Activated CD8-positive, alpha-beta T cell treated with anti-CD3 and anti-CD28 coated beads, Interleukin-2, amount 10 ng/mL, durations not matched to agents 7 days and 5 days (primary cell): ENCODE measurements at regions not wholly inside any gene's neighbourhood (a gene's known extent, or its start where the extent isn't known, plus 50 kb on each side); places are given as distances from the start of the nearest gene placed in this dataset.
"Not testable (repeated sequence)": the region's sequence is repeated elsewhere in the genome, so short reads cannot be mapped to it uniquely, and the experiment has no call there.

ENCODE experiments used
- ATAC-seq: fragments of 150-1000 bp; cut with Tn5 transposase; one replicate; pipeline ENCODE4 v1.10.0; 2021; ENCODE audit warnings: moderate library complexity
- CTCF ChIA-PET: fragments of 350-600 bp; sonication (Branson Sonifier 250); formaldehyde crosslinking; loops from one replicate; lab custom pipeline; 2021; ENCODE audit warnings: antibody characterized with exemption; lab: Charles Lee
- POLR2A ChIA-PET: fragments of 350-600 bp; sonication (Branson Sonifier 250); formaldehyde crosslinking; loops from one replicate; lab custom pipeline; 2021; ENCODE audit warnings: antibody characterized with exemption; lab: Charles Lee
- DNase-seq: peaks from one replicate; pipeline ENCODE4 v3.0.0-alpha.2; 2020
- H3K27ac Mint-ChIP-seq: one replicate; pipeline ENCODE4 v1.8.0; 2021; ENCODE audit warnings: mild to moderate bottlenecking, mixed read lengths
- H3K27me3 Mint-ChIP-seq: one replicate; pipeline ENCODE4 v1.8.0; 2021; ENCODE audit warnings: low read depth, mixed read lengths
- H3K36me3 Mint-ChIP-seq: one replicate; pipeline ENCODE4 v1.8.0; 2021; ENCODE audit warnings: low read depth, mixed read lengths
- H3K4me1 Mint-ChIP-seq: one replicate; pipeline ENCODE4 v1.8.0; 2021; ENCODE audit warnings: low read depth, mixed read lengths
- H3K4me3 Mint-ChIP-seq: one replicate; pipeline ENCODE4 v1.8.0; 2021; ENCODE audit warnings: mild to moderate bottlenecking, mixed read lengths
- H3K9me3 Mint-ChIP-seq: one replicate; pipeline ENCODE4 v1.8.0; 2022; ENCODE audit warnings: mixed read lengths; ENCODE audit not compliant: insufficient read depth

- ChIA-PET CTCF (no interaction called here), POLR2A (no interaction called here)
- Mint-ChIP-seq H3K36me3 (no peaks in the 10 kb centered on the region), H3K27ac (no peak overlapping the region), H3K9me3 (no peaks in the 10 kb centered on the region), H3K4me1 (no peaks in the 10 kb centered on the region), H3K4me3 (no peak overlapping the region), H3K27me3 (no peaks in the 10 kb centered on the region)
- no peak for ATAC-seq
- DNase-seq: no peak
Observed at GRCh38 chr14:87045956-87046355, 947.0 kb downstream of the GALC start.

DNA sequence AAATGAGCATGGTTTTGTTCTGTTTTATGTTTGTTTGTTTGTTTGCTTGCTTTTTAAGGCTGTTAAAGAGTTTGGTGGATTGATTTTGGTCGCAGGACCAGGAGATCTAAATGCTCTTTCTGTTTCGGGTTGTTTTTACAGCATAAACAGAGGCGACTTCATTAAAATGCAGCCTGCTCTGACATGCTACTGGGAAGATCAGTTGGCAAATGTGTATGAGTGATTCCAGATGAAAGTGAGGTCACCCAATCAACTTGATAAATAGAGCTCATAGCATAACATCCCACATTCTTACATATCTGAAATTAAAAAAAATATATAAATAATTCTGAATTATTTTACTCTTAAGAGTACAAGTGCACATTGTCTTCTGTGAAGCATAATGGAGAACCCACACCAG is 947.7 kb downstream of the GALC start:
- Mint-ChIP-seq H3K27ac (no peak overlapping the region), H3K4me1 (no peaks in the 10 kb centered on the region), H3K36me3 (no peaks in the 10 kb centered on the region), H3K4me3 (no peak overlapping the region), H3K9me3 (no peaks in the 10 kb centered on the region), H3K27me3 (no peaks in the 10 kb centered on the region)
- ATAC-seq: no peak
- POLR2A ChIA-PET: no interaction called here
- CTCF ChIA-PET: no interaction called here
- no peak for DNase-seq

DNA sequence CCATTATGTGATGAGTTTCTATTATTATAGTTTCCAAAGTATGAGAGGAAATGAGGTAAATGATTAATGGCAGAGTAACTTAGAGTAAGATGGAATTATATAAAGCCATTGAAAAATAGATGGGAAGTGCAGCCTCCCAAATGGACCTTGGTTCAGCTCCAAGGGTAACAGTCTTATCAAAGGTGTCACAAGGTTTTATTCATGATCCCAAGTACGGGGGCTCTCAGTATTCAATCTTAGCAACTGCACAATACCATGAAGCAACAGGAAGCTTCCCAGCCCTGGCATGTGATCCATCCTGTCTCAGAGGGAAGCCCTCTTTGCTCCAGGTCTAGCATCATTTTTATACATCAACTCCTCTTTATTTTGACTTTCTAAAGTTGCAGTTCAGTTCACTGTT is 948.2 kb downstream of the GALC start:
- H3K4me1 Mint-ChIP-seq: no peaks in the 10 kb centered on the region
- no peak overlapping the region for H3K27ac Mint-ChIP-seq
- H3K4me3 Mint-ChIP-seq: no peak overlapping the region
- DNase-seq: no peak
- H3K36me3 Mint-ChIP-seq: no peaks in the 10 kb centered on the region
- ChIA-PET CTCF (no interaction called here), POLR2A (no interaction called here)
- no peak for ATAC-seq
- H3K27me3 Mint-ChIP-seq: no peaks in the 10 kb centered on the region
- no peaks in the 10 kb centered on the region for H3K9me3 Mint-ChIP-seq

- ChIA-PET POLR2A (no interaction called here), CTCF (no interaction called here)
- DNase-seq (no peak), ATAC-seq (no peak)
- H3K27me3 Mint-ChIP-seq: no peaks in the 10 kb centered on the region
- H3K27ac Mint-ChIP-seq: no peak overlapping the region
- no peaks in the 10 kb centered on the region for H3K9me3 Mint-ChIP-seq
- H3K4me1 Mint-ChIP-seq: no peaks in the 10 kb centered on the region
- H3K36me3 Mint-ChIP-seq: no peaks in the 10 kb centered on the region
- H3K4me3 Mint-ChIP-seq: no peak overlapping the region
Observed at GRCh38 chr14:87043667-87044200, 949.2 kb downstream of the GALC start.

DNA sequence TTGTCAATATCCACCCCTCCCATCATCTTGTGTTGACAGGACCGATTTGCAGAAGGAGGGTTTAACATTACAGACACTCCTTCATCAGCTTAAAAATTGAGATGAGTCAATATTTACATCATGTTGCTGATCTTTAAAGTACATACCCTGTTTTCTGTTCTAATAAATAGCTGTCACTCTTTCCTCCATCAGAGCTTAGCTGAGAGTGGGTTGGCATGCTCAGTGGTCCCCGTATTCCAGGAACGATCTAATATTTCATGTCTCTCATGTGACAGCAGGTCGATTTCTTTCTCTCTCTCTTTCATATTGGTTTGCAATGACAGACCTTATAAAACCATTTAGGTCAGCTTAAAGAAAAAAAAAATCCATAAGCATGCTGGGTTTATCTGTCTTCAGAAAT is 950.6 kb downstream of the GALC start:
- H3K27ac Mint-ChIP-seq: no peak overlapping the region

DNA sequence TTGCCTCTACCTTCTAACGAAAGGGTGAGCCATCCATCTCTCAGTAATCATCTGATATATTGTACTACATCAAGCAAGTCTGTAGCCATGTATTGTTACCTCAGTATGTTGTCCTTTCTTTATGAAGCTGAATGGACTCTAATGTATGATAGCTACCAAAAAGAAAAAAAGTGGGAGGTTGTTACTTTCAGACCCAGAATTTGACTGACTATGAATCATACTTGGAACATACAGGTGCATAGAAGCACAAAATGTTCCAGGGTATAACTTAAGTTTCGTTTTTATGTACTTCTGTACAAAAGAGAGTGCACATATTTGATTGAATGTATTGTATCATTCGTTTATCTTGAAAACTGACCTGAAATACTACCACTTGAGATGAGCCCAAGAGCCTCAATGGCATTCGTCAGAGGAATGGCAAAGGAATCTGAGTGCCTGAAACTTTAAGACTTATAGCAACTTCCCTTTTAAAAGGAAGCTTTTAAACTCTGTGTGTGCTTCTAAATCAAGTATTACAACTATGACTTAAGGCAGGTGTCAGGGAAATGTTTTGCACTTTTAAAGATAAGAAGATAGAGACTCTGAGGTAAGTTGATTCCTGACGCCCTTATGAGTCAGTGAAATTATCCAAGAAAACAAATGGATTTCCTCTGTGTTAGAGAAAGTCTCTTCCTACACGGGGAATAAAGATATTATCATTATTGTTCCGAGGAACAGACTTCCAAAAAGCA is 951.5 kb downstream of the GALC start:
- no peaks in the 10 kb centered on the region for H3K27me3 Mint-ChIP-seq
- H3K36me3 Mint-ChIP-seq: no peaks in the 10 kb centered on the region
- no peak for DNase-seq
- H3K9me3 Mint-ChIP-seq: no peaks in the 10 kb centered on the region
- no peak for ATAC-seq
- ChIA-PET CTCF (no interaction called here), POLR2A (no interaction called here)
- no peak overlapping the region for H3K27ac Mint-ChIP-seq
- no peak overlapping the region for H3K4me3 Mint-ChIP-seq
- H3K4me1 Mint-ChIP-seq: no peaks in the 10 kb centered on the region

More for the DNA sequence above, 950.6 kb downstream of the GALC start:
- Mint-ChIP-seq H3K9me3 (no peaks in the 10 kb centered on the region), H3K4me3 (no peak overlapping the region), H3K4me1 (no peaks in the 10 kb centered on the region), H3K36me3 (no peaks in the 10 kb centered on the region), H3K27me3 (no peaks in the 10 kb centered on the region)
- ATAC-seq: no peak
- no peak for DNase-seq
- POLR2A ChIA-PET: no interaction called here
- CTCF ChIA-PET: no interaction called here

DNA sequence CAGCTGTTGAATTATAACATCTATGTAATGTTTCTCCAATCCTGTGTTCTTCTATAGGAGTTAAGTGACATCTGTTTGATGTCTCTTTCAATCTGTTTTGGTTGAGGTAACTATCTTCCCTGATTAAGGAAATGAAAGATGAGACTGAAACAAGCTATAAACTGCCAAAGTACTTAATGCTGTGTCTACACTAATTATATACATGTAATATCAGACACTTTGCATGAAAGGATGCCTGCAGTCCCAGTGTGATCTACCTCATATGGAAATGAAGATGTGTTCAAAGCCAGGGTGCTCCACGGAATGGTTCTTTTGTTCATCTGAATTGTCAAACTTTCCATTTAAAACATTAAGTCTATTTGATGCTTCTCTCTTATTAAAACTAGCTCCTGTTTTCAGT is 958.3 kb downstream of the GALC start:
- no peak overlapping the region for H3K27ac Mint-ChIP-seq
- no peaks in the 10 kb centered on the region for H3K27me3 Mint-ChIP-seq
- no peaks in the 10 kb centered on the region for H3K4me1 Mint-ChIP-seq
- ATAC-seq (no peak), DNase-seq (no peak)
- no peaks in the 10 kb centered on the region for H3K9me3 Mint-ChIP-seq
- H3K4me3 Mint-ChIP-seq: no peak overlapping the region
- ChIA-PET POLR2A (no interaction called here), CTCF (no interaction called here)
- no peaks in the 10 kb centered on the region for H3K36me3 Mint-ChIP-seq

GRCh38 chr14:87030197-87030596 is 962.8 kb downstream of the GALC start:
- ATAC-seq: no peak
- H3K4me3 Mint-ChIP-seq: no peak overlapping the region
- H3K27me3 Mint-ChIP-seq: no peaks in the 10 kb centered on the region
- CTCF ChIA-PET: no interaction called here
- H3K36me3 Mint-ChIP-seq: no peaks in the 10 kb centered on the region
- no peak for DNase-seq
- no peaks in the 10 kb centered on the region for H3K9me3 Mint-ChIP-seq
- H3K4me1 Mint-ChIP-seq: no peaks in the 10 kb centered on the region
- POLR2A ChIA-PET: no interaction called here
- H3K27ac Mint-ChIP-seq: no peak overlapping the region

DNA sequence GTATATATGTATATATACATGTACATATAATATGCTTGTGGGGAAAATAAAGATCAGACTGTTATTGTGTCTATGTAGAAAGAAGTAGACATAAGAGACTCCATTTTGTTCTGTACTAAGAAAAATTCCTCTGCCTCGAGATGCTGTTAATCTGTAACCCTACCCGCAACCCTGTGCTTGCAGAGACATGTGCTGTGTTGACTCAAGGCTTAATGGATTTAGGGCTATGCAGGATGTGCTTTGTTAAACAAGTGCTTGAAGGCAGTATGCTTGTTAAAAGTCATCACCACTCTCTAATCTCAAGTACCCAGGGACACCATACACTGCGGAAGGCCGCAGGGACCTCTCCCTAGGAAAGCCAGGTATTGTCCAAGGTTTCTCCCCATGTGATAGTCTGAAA is 972.9 kb downstream of the GALC start:
- H3K36me3 Mint-ChIP-seq, POLR2A ChIA-PET, H3K4me3 Mint-ChIP-seq, ATAC-seq, H3K4me1 Mint-ChIP-seq, DNase-seq, H3K27me3 Mint-ChIP-seq, CTCF ChIA-PET, H3K27ac Mint-ChIP-seq, H3K9me3 Mint-ChIP-seq: not testable (repeated sequence)

- POLR2A ChIA-PET: interaction anchor here (0.7 kb wide), 1 partner anchor 1884 kb away, joined by 3 read pairs; no protein-coding TSS in a partner anchor
- ATAC-seq: no peak
- Mint-ChIP-seq H3K36me3 (no peaks in the 10 kb centered on the region), H3K9me3 (peaks cover 4% of the 10 kb centered on the region), H3K4me3 (no peak overlapping the region), H3K27me3 (no peaks in the 10 kb centered on the region), H3K27ac (no peak overlapping the region), H3K4me1 (no peaks in the 10 kb centered on the region)
- DNase-seq: no peak
- CTCF ChIA-PET: no interaction called here
Observed at GRCh38 chr14:87018294-87018693, 974.7 kb downstream of the GALC start.

- no peak overlapping the region for H3K4me3 Mint-ChIP-seq
- H3K27ac Mint-ChIP-seq: no peak overlapping the region
- POLR2A ChIA-PET: interaction anchor here (0.7 kb wide), 1 partner anchor 1885 kb away, joined by 3 read pairs; no protein-coding TSS in a partner anchor
- ATAC-seq: no peak
- CTCF ChIA-PET: no interaction called here
- no peak for DNase-seq
- no peaks in the 10 kb centered on the region for H3K27me3 Mint-ChIP-seq
- no peaks in the 10 kb centered on the region for H3K36me3 Mint-ChIP-seq
- H3K4me1 Mint-ChIP-seq: no peaks in the 10 kb centered on the region
- H3K9me3 Mint-ChIP-seq: peaks cover 2% of the 10 kb centered on the region
Observed at GRCh38 chr14:87017335-87017734, 975.6 kb downstream of the GALC start.

- ChIA-PET POLR2A (no interaction called here), CTCF (no interaction called here)
- H3K4me3 Mint-ChIP-seq: no peak overlapping the region
- H3K36me3 Mint-ChIP-seq: no peaks in the 10 kb centered on the region
- no peaks in the 10 kb centered on the region for H3K9me3 Mint-ChIP-seq
- H3K27ac Mint-ChIP-seq: no peak overlapping the region
- DNase-seq: no peak
- no peaks in the 10 kb centered on the region for H3K27me3 Mint-ChIP-seq
- no peaks in the 10 kb centered on the region for H3K4me1 Mint-ChIP-seq
- ATAC-seq: no peak
Observed at GRCh38 chr14:87014856-87015255, 978.1 kb downstream of the GALC start.

- H3K9me3 Mint-ChIP-seq: no peaks in the 10 kb centered on the region
- DNase-seq (no peak), ATAC-seq (no peak)
- H3K4me1 Mint-ChIP-seq: no peaks in the 10 kb centered on the region
- no peak overlapping the region for H3K4me3 Mint-ChIP-seq
- no peaks in the 10 kb centered on the region for H3K36me3 Mint-ChIP-seq
- no peaks in the 10 kb centered on the region for H3K27me3 Mint-ChIP-seq
- no peak overlapping the region for H3K27ac Mint-ChIP-seq
- POLR2A ChIA-PET: no interaction called here
- CTCF ChIA-PET: no interaction called here
Observed at GRCh38 chr14:87013583-87013982, 979.4 kb downstream of the GALC start.
